Loucy (cell line): ENCODE measurements at regions not wholly inside any gene's neighbourhood (a gene's known extent, or its start where the extent isn't known, plus 50 kb on each side); places are given as distances from the start of the nearest gene placed in this dataset.

Experiments used
- CTCF ChIP-seq: fragments of 200-600 bp; sonication (generic); conservative IDR thresholded peaks from 2 replicates; pipeline ENCODE4 v1.5.1; 2014; ENCODE audit warnings: mild to moderate bottlenecking, antibody characterized with exemption, low read length
- EZH2phosphoT487 ChIP-seq: fragments of 200-600 bp; IDR thresholded peaks from 2 replicates; pipeline ENCODE4 v1.6.1; 2018; ENCODE audit warnings: antibody characterized with exemption, mild to moderate bottlenecking, moderate library complexity, borderline replicate concordance

DNA sequence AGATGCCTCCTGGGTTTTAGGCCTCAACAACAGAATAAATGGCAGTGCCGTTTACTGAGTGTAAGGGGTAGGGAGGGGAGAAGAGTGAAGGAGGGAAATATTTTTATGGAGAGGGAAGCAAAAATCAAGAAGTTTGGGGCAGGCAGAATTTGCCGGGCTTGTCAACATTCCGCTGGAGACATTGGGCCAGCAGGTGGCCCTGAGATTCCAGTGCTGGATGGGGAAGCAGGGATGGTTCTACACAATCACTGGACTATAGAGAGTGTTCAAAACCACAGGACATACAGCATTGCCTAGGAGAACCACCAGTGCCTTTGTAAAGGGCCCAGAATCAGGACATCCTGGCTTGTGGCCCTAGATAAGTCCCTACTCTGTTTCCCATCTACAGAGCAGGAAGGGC lies 598.6 kb upstream of the MGMT start:
- TF ChIP-seq CTCF (no peak), EZH2phosphoT487 (no peak)
